Vagina (tissue), 2 donors: ENCODE measurements at regions not wholly inside any gene's neighbourhood (a gene's known extent, or its start where the extent isn't known, plus 50 kb on each side); places are given as distances from the start of the nearest gene placed in this dataset.

Experiments
- POLR2A ChIP-seq, 2 donors: fragments of 450-650 bp; IDR thresholded peaks; one replicate each; pipeline ENCODE4 v1.6.1; 2017; ENCODE audit warnings: antibody characterized with exemption in 2 of 2, mild to moderate bottlenecking in 2 of 2, moderate library complexity in 2 of 2
- POLR2AphosphoS5 ChIP-seq, 2 donors: sonication (generic); formaldehyde crosslinking; IDR thresholded peaks; one replicate each; pipeline ENCODE4 v1.9.0; 2017; ENCODE audit warnings: antibody characterized with exemption in 2 of 2, mild to moderate bottlenecking in 2 of 2, low read depth in 1 of 2; ENCODE audit not compliant: insufficient read depth in 1 of 2
- TF ChIP-seq, protein P1 (sequence below), 3 experiments: fragments of 450-650 bp in 2 of 3; fragments of 200-600 bp in 1 of 3; sonication (generic) in 1 of 3; IDR thresholded peaks; one replicate each; pipeline ENCODE4 v1.5.1; 2017 to 2019; ENCODE audit warnings: antibody characterized with exemption in 3 of 3, mild to moderate bottlenecking in 2 of 3, moderate library complexity in 2 of 3

DNA sequence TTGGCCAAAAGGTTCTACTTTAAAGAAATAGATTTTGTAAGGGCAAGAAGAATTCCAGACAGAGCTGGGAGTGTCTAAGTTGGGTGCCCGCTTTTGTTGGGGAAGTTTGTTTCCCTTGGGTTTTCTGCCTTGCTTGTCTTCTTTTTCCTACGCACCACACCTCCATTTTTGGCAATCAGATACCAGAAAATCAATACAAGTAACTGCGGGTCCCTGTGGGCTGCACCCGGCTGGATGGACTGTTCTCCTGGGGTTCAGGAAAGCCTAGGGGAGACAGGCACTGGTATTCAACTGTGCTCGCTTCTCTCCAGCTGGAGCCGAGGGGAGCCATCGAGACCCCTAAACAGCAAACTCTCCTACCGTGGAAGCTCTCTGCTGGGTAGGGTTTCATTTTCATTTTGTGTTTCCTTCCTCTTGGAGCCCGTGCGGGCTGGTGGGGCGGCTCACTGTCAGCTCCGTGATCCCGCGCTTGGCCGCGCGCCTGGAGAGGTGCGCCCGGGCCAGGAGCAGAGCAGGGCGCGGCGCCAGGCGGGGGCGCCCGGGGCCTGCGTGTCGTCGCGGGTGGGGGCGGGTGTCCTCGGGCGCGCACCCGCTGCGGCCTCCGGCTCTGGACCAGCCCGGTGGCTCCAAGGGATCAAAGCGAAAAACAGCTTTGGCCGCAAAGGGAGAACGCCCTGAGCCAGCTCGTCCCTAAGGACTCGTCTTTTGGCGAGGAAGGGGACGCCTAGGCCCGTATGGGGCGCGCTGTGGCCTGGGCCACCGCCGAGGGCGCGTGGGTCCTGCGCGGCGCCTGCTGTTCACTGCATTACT, 347.2 kb downstream of the ZNF536 start:
- no peak for TF ChIP-seq POLR2A (IDR thresholded peaks at IDR 0.05)
- TF ChIP-seq, protein P1, sequence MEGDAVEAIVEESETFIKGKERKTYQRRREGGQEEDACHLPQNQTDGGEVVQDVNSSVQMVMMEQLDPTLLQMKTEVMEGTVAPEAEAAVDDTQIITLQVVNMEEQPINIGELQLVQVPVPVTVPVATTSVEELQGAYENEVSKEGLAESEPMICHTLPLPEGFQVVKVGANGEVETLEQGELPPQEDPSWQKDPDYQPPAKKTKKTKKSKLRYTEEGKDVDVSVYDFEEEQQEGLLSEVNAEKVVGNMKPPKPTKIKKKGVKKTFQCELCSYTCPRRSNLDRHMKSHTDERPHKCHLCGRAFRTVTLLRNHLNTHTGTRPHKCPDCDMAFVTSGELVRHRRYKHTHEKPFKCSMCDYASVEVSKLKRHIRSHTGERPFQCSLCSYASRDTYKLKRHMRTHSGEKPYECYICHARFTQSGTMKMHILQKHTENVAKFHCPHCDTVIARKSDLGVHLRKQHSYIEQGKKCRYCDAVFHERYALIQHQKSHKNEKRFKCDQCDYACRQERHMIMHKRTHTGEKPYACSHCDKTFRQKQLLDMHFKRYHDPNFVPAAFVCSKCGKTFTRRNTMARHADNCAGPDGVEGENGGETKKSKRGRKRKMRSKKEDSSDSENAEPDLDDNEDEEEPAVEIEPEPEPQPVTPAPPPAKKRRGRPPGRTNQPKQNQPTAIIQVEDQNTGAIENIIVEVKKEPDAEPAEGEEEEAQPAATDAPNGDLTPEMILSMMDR (IDR thresholded peaks at IDR 0.05) = no peak
- peak in 1 of 2 donors; percentile 27 for TF ChIP-seq POLR2AphosphoS5 (IDR thresholded peaks at IDR 0.05; ENCODE audit: insufficient read depth in 1 of 2, low read depth in 1 of 2)
